BE2C (cell line): ENCODE measurements at regions not wholly inside any gene's neighbourhood (a gene's known extent, or its start where the extent isn't known, plus 50 kb on each side); places are given as distances from the start of the nearest gene placed in this dataset.

Experiments used
- DNase-seq: peaks from one replicate; pipeline ENCODE4 v3.0.0-alpha.2; 2020
- H3K27me3 ChIP-seq: fragments of 250-450 bp; sonication (Bioruptor Pico); 2 replicates; pipeline ENCODE4 v1.5.1; 2020; ENCODE audit warnings: mild to moderate bottlenecking
- H3K36me3 ChIP-seq: fragments of 250-450 bp; sonication (Bioruptor Pico); 2 replicates; pipeline ENCODE4 v1.5.1; 2020; ENCODE audit warnings: mild to moderate bottlenecking
- H3K4me1 ChIP-seq: fragments of 250-450 bp; sonication (Bioruptor Pico); 2 replicates; pipeline ENCODE4 v1.5.1; 2020
- H3K4me3 ChIP-seq: 2 replicates; pipeline ENCODE4 v1.5.1; 2011; ENCODE audit warnings: low read depth, low read length
- H3K9me3 ChIP-seq: fragments of 250-450 bp; sonication (Bioruptor Pico); 2 replicates; pipeline ENCODE4 v1.5.1; 2020
- CTCF ChIP-seq: IDR thresholded peaks from 2 replicates; pipeline ENCODE4 v1.5.1; 2012; ENCODE audit warnings: mild to moderate bottlenecking, low read depth, low read length

- Histone ChIP-seq H3K4me3 (no peak overlapping the region), H3K9me3 (no peaks in the 10 kb centered on the region), H3K36me3 (no peaks in the 10 kb centered on the region), H3K27me3 (no peaks in the 10 kb centered on the region), H3K4me1 (peaks cover 9% of the 10 kb centered on the region)
- no peak for TF ChIP-seq CTCF
- DNase-seq: no peak
Measured at GRCh38 chr3:63022114-63022513, 146.9 kb upstream of the CADPS start.

GRCh38 chr3:63026722-63027121 is 151.5 kb upstream of the CADPS start:
- Histone ChIP-seq H3K27me3 (no peaks in the 10 kb centered on the region), H3K9me3 (no peaks in the 10 kb centered on the region), H3K36me3 (no peaks in the 10 kb centered on the region), H3K4me3 (no peak overlapping the region), H3K4me1 (peaks cover 15% of the 10 kb centered on the region)
- TF ChIP-seq CTCF: no peak
- no peak for DNase-seq

- DNase-seq: no peak
- no peak for TF ChIP-seq CTCF
- Histone ChIP-seq H3K4me1 (peaks cover 7% of the 10 kb centered on the region), H3K9me3 (no peaks in the 10 kb centered on the region), H3K36me3 (no peaks in the 10 kb centered on the region), H3K27me3 (no peaks in the 10 kb centered on the region), H3K4me3 (no peak overlapping the region)
Measured at GRCh38 chr3:63029326-63029725, 154.1 kb upstream of the CADPS start.

- Histone ChIP-seq H3K4me1 (peaks cover 7% of the 10 kb centered on the region), H3K27me3 (no peaks in the 10 kb centered on the region), H3K36me3 (no peaks in the 10 kb centered on the region), H3K4me3 (no peak overlapping the region), H3K9me3 (no peaks in the 10 kb centered on the region)
- no peak for TF ChIP-seq CTCF
- DNase-seq: no peak
Measured at GRCh38 chr3:63029921-63030320, 154.7 kb upstream of the CADPS start.

GRCh38 chr3:63030666-63031065 is 155.4 kb upstream of the CADPS start:
- TF ChIP-seq CTCF: no peak
- Histone ChIP-seq H3K4me1 (peaks cover 7% of the 10 kb centered on the region), H3K27me3 (no peaks in the 10 kb centered on the region)

GRCh38 chr3:63032881-63033280 is 157.7 kb upstream of the CADPS start:
- no peak for DNase-seq
- peaks cover 7% of the 10 kb centered on the region for H3K4me1 ChIP-seq
- no peak overlapping the region for H3K4me3 ChIP-seq
- TF ChIP-seq CTCF: no peak
- H3K9me3 ChIP-seq: no peaks in the 10 kb centered on the region
- no peaks in the 10 kb centered on the region for H3K27me3 ChIP-seq
- no peaks in the 10 kb centered on the region for H3K36me3 ChIP-seq

More at GRCh38 chr3:63030666-63031065, 155.4 kb upstream of the CADPS start:
- no peak for DNase-seq
- Histone ChIP-seq H3K36me3 (no peaks in the 10 kb centered on the region), H3K9me3 (no peaks in the 10 kb centered on the region), H3K4me3 (no peak overlapping the region)
